Stimulated activated CD4-positive, alpha-beta T cell treated with anti-CD3 and anti-CD28 coated beads, Interleukin-4, amount 100 ng/mL, for 48 hours (primary cell): ENCODE measurements at regions not wholly inside any gene's neighbourhood (a gene's known extent, or its start where the extent isn't known, plus 50 kb on each side); places are given as distances from the start of the nearest gene placed in this dataset.

Experiments used
- DNase-seq, 2 donors: peaks; one replicate each; pipeline ENCODE4 v3.0.0-alpha.2; 2020; ENCODE audit warnings: low read depth in 2 of 2

GRCh38 chr5:158373608-158374395, 514.9 kb upstream of the CLINT1 start:
- no peak for DNase-seq

GRCh38 chr5:158369241-158369640, 510.3 kb upstream of the CLINT1 start:
- DNase-seq: no peak

- no peak for DNase-seq
Observed at GRCh38 chr5:158368686-158369085, 509.7 kb upstream of the CLINT1 start.

GRCh38 chr5:158364367-158364766, 505.4 kb upstream of the CLINT1 start:
- no peak for DNase-seq

DNA sequence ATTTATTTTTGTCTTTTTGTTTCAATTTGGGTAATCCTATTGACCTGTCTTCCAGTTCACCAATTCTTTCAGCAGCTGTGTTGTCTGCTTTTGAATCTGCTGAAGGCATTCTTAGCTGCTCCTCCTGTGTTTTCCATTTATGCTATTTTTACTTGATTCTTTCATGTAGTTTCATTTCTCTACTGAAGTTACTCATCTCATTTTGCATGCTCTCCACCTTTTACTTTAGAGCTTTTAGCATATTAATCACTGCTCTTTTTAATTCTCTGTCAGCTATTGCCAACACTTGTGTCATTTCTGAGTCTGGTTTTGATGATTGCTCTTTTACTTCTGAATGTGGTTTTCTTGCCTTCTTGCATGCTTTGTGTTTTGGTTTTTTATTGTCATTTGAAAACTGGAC, 496.0 kb upstream of the CLINT1 start:
- no peak for DNase-seq

DNA sequence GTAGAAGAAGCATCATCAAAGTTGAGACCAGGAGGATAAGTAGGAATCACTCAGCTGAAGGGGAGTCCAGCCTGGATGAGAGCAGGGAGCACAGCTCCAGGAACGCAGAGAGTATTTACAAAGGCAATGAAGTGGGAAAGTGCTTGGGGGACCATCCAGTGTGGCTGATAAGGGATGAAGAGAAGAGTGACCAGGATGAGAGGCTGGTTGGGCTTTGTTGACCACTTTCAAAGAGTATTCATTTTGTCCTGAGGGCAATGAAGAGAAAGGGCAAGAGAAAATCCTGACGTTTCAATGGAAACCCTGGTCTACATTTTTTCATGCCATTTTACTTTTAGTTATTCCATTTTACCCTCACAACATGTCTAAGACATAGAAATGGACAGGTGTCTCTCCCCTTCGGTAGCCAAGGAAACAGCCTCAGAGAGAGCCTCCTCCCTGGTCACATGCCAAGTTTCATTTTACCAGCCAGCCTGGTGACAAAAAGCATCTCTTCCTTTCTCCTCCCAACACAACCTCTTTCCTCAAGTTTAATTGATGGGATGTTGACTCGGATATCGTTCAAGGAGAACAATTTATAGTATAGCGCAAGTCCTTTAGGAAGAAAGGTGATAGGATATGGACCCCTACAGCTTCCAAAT, 492.7 kb upstream of the CLINT1 start:
- DNase-seq: no peak

GRCh38 chr5:158349987-158350386, 491.0 kb upstream of the CLINT1 start:
- no peak for DNase-seq

DNA sequence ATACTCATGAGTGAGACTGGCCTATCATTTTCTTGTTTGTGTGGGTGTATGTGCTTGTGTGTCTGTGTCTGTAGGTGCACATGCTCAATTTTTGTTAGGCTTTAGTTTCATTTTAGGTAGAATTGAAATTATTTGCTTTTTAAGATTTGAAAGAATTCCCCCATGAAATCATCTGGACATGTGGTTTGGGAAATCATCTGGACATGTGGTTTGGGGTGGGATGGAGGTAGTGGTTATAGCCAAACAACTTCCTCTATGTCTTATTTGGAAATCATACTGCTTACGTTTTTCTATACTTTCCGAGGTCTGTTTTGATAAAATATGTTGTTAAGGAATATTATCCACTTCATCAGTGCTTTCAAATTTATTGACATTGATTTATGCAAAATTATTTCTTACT, 485.4 kb upstream of the CLINT1 start:
- no peak for DNase-seq

DNA sequence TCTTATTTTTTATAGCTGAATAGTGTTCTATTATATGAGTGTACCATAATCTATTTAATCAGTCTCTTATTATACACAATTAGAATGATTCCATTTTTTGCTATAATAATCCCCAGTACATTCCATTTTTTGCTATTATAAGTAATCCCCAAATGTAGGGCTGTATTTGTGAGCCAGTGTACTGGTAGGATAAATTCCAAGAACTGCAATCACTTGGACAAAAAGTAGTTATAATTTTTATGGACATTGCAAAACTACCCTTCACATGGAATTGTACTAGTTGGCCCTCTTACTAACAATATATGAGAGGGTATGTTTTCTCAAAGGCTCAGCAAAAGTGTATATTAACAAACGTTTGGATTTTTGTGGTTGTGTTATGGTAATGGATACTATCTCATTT, 481.7 kb upstream of the CLINT1 start:
- no peak for DNase-seq

- DNase-seq: no peak
Observed at GRCh38 chr5:158326256-158326655, 467.3 kb upstream of the CLINT1 start.

GRCh38 chr5:158324236-158324635, 465.3 kb upstream of the CLINT1 start:
- DNase-seq: no peak

DNA sequence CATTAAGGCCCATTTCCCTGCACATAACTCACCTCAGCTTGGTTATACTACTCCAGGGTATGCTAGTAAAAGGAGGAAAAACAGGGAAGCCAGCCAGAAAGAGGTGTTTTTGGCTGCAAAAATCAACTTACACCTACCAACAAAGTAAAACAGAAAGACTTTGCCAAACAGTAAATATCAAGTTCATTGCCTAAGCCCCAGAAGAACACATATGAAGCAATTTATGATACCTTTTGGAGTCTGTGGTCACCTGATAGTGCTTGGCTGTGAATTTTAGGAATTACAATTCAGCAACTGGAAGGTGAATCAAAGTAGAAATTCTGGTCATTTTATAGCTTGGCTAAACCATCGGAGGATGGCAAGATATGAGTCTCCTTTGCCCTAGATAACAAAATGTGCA, 463.7 kb upstream of the CLINT1 start:
- no peak for DNase-seq

GRCh38 chr5:158320934-158321333, 462.0 kb upstream of the CLINT1 start:
- DNase-seq: no peak

- no peak for DNase-seq
Observed at GRCh38 chr5:158320178-158320674, 461.3 kb upstream of the CLINT1 start.

- DNase-seq: no peak
Observed at GRCh38 chr5:158317507-158317906, 458.6 kb upstream of the CLINT1 start.

DNA sequence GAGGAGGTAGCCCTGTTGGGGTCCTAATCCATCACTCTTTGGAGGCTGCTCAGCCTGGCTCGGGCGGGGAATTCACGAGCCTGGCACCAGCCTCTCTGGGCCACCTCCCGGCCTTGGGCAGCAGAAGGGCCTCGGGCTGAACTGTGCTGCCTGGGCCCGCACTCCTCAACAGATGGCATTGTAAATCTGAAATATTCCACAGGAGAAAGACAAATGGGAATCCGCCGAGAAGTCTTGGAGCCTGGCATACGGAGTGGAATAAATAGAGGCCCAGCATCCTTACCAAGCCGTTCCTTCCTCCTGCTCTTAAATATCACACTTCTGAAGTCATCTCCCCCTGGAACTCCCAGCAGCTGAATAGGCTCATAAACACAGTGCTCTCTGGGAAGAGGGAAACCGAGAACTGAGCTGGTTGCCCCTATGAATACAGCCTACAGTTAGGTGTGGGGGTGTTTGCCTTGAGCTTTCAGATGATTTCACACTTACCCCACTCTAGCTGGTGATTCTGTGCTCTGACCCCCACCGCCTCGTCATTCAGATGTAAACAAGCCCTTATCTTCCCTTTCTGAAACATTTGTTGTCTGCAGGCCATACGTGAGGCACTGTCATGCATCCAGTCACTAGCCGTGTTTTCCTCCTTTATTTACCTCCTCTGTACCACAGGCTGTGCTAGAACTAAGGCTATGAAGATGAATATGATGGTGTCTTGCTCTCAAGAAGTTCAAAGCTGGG, 455.0 kb upstream of the CLINT1 start:
- DNase-seq: no peak

DNA sequence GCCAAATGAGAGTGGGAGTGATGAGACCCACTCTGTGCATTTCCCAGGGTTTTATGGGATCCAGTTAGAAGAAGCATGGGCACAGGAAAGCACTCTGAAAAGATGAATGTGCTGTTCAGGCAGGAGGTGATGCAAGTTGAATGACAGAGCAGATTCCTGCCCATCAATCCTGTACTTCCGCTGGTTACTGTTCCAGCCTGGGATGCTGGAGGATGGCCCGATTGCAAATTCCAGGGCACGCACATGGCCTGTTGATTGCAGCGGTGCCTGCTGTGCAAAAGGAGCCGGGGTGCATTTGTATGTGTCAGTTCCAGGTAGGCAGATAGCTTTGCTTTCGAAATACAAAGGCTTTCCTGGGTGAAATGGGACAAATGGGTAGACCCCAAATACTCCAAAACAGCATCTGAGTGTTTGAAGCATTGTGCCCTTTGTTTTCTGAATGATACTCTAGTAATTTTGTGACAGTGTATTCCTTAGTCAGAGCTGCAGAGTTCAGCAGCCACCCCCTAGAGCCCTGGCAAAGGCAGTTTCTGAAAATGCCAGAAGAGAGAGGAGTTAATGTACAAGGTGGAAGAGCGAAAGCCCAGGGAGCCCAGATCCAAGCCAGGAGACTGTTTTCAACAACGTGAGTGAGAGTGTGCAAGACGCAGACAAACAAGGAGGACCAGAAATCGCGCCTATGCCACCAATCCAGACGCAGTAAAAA, 454.2 kb upstream of the CLINT1 start:
- DNase-seq: no peak

DNA sequence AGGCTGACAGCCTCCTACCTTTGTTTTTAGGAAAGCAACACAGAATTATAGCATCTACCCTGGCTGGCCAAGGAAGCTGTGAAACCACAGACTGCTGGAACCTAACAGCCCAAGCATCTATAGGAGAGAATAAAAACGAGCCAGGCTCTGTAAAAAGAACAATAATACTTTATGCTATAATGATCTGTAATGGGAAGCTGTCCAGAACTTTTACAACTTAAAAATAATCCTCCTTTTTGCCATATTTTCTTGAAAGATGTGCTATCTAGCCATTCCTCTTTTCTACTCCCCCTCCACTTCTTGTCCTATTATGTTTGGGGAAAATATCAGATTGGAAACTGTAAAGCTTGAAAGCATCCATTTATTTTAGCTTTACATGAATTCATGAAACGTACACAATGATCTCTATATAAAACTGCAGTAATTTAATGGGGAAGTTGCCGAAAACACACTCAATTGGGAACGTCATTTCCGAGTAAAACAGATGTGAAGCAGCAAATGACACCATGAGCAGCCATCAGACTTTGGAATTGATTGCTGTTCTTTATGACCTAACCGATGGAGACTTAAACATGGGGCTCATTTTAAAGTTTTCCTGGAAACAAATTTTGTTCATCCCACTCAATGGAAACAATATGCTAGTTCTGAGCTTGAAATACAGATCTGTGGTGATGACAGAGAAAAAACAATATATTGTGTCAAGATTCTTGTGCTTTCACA, 450.3 kb upstream of the CLINT1 start:
- DNase-seq: no peak

DNA sequence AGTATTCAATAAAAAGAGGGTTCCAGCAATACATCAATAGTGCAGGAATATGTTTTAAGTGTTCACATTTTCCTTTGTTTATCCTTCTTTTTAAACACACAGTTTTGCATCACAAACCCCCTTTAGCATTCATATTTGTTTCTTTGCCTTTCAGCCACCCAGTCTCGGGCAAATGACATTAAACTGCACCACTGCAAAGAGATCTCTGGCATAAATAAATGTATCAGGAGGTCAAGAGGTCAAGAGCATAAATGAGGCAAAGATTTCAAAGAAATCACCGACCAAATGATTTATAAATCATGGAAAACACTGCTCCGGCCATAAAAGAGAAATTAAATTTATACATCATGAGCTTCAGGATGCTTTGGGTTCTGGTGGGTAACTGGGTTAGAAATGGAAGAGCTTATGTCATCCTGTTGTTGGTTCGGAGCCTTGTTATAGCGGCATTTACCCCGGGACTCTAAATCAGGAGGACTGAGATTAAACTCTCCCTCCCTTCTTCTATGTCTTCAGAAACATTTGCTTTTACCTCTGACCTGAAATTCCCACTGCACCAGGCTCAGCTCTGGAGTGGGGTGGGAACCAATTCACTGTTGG, 449.6 kb upstream of the CLINT1 start:
- no peak for DNase-seq

DNA sequence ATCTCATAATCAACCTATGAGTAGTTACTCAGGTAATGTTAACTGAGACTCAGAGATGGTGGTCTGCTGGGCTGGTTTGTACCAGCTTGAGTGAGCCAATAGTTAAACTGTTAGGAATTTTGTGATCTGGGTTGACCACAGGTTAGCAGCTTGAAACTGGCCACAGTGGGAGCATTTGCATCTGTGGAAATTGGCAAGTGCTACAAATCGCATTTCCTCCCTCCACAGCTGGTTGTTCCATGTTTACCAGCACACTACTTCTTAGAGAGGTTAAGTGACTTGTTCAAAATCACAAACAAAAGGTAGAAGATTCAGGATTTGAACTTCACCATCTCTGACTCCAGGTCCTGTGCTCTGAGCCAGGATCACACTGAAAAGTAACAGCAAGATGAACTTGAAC, 446.9 kb upstream of the CLINT1 start:
- no peak for DNase-seq

GRCh38 chr5:158304607-158305006, 445.7 kb upstream of the CLINT1 start:
- no peak for DNase-seq
